Astrocyte of the spinal cord (primary cell): ENCODE measurements at regions not wholly inside any gene's neighbourhood (a gene's known extent, or its start where the extent isn't known, plus 50 kb on each side); places are given as distances from the start of the nearest gene placed in this dataset.

ENCODE experiments used
- DNase-seq: peaks from one replicate; pipeline ENCODE4 v3.0.0; 2011; ENCODE audit warnings: low read depth, low spot score
- H3K4me3 ChIP-seq: 2 replicates; pipeline ENCODE4 v1.5.1; 2011; ENCODE audit warnings: low read depth, mild to moderate bottlenecking, low read length, moderate library complexity
- CTCF ChIP-seq: IDR thresholded peaks from 2 replicates; pipeline ENCODE4 v1.5.1; 2012; ENCODE audit warnings: low read depth, mild to moderate bottlenecking, low read length, inconsistent platforms
- in situ Hi-C: cut with HindIII; loops from 2 replicates; pipeline ENCODE4 v1.10.0; 2017; ENCODE audit warnings: low sequenced_read_pairs

- TF ChIP-seq CTCF: no peak
- DNase-seq: no peak
- no peak overlapping the region for H3K4me3 ChIP-seq
- in situ Hi-C loops: no loop called here
These were observed 60.8 kb upstream of the EEPD1 start for GRCh38 chr7:36092221-36092771.

GRCh38 chr7:36096460-36097095 lies 56.5 kb upstream of the EEPD1 start:
- in situ Hi-C loops: no loop called here
- no peak for DNase-seq
- H3K4me3 ChIP-seq: no peak overlapping the region
- no peak for TF ChIP-seq CTCF

- TF ChIP-seq CTCF: no peak
- in situ Hi-C loops: no loop called here
- no peak overlapping the region for H3K4me3 ChIP-seq
- no peak for DNase-seq
These were observed 55.0 kb upstream of the EEPD1 start for GRCh38 chr7:36098096-36098495.

GRCh38 chr7:36100226-36100625 lies 52.8 kb upstream of the EEPD1 start:
- in situ Hi-C loops: no loop called here
- no peak overlapping the region for H3K4me3 ChIP-seq
- TF ChIP-seq CTCF: no peak
- DNase-seq: peak; percentile 20

GRCh38 chr7:36100634-36101033 lies 52.4 kb upstream of the EEPD1 start:
- no peak overlapping the region for H3K4me3 ChIP-seq
- no peak for TF ChIP-seq CTCF
- in situ Hi-C loops: no loop called here
- no peak for DNase-seq
